NCI-H2196 (cell line): ENCODE measurements at regions not wholly inside any gene's neighbourhood (a gene's known extent, or its start where the extent isn't known, plus 50 kb on each side); places are given as distances from the start of the nearest gene placed in this dataset.
"Not testable (repeated sequence)": the region's sequence is repeated elsewhere in the genome, so short reads cannot be mapped to it uniquely, and the experiment has no call there.

Experiments
- DNase-seq: peaks from one replicate; lab custom pipeline; 2025; ENCODE audit not compliant: unreplicated experiment; lab: John Stamatoyannopoulos, UW

- no peak for DNase-seq
Measured at GRCh38 chr2:48183991-48184390, 130.5 kb upstream of the FOXN2 start.

GRCh38 chr2:48187503-48187902 lies 127.0 kb upstream of the FOXN2 start:
- DNase-seq: no peak

GRCh38 chr2:48189552-48190228 lies 124.8 kb upstream of the FOXN2 start:
- no peak for DNase-seq

GRCh38 chr2:48190230-48190629 lies 124.3 kb upstream of the FOXN2 start:
- no peak for DNase-seq

- no peak for DNase-seq
Measured at GRCh38 chr2:48194641-48195040, 119.8 kb upstream of the FOXN2 start.

GRCh38 chr2:48195169-48195568 lies 119.3 kb upstream of the FOXN2 start:
- DNase-seq: no peak

GRCh38 chr2:48197618-48198017 lies 116.9 kb upstream of the FOXN2 start:
- no peak for DNase-seq

GRCh38 chr2:48198371-48198770 lies 116.1 kb upstream of the FOXN2 start:
- DNase-seq: no peak

GRCh38 chr2:48199070-48199469 lies 115.4 kb upstream of the FOXN2 start:
- no peak for DNase-seq

GRCh38 chr2:48200620-48201293 lies 113.7 kb upstream of the FOXN2 start:
- DNase-seq: no peak

- not testable (repeated sequence) for DNase-seq
Measured at GRCh38 chr2:48201435-48201834, 113.0 kb upstream of the FOXN2 start.

GRCh38 chr2:48202863-48203642 lies 111.4 kb upstream of the FOXN2 start:
- no peak for DNase-seq

GRCh38 chr2:48203668-48204067 lies 110.8 kb upstream of the FOXN2 start:
- no peak for DNase-seq

GRCh38 chr2:48204750-48205136 lies 109.7 kb upstream of the FOXN2 start:
- DNase-seq: no peak

- no peak for DNase-seq
Measured at GRCh38 chr2:48205137-48205798, 109.2 kb upstream of the FOXN2 start.

- not testable (repeated sequence) for DNase-seq
Measured at GRCh38 chr2:48206056-48206656, 108.3 kb upstream of the FOXN2 start.

- no peak for DNase-seq
Measured at GRCh38 chr2:48207201-48207641, 107.3 kb upstream of the FOXN2 start.

- no peak for DNase-seq
Measured at GRCh38 chr2:48207851-48208250, 106.6 kb upstream of the FOXN2 start.

- no peak for DNase-seq
Measured at GRCh38 chr2:48209214-48209885, 105.1 kb upstream of the FOXN2 start.

GRCh38 chr2:48210189-48210588 lies 104.3 kb upstream of the FOXN2 start:
- DNase-seq: no peak
